Caco-2 (cell line): ENCODE measurements at regions not wholly inside any gene's neighbourhood (a gene's known extent, or its start where the extent isn't known, plus 50 kb on each side); places are given as distances from the start of the nearest gene placed in this dataset.

Experiments
- BruUV-seq: library from RNA; stranded (reverse); fragments of 400-500 nt; replicated peaks from 2 replicates; lab custom pipeline; 2021; lab: Mats Ljungman, UMichigan
- CTCF ChIA-PET: fragments of 300-600 bp; sonication (Branson Sonifier 250); formaldehyde crosslinking; loops from one replicate; lab custom pipeline; 2022; ENCODE audit warnings: antibody characterized with exemption; lab: Charles Lee
- POLR2A ChIA-PET: fragments of 300-600 bp; sonication (Branson Sonifier 250); formaldehyde crosslinking; loops from one replicate; lab custom pipeline; 2022; ENCODE audit warnings: antibody characterized with exemption; lab: Charles Lee
- DNase-seq, 2 experiments: peaks; one replicate each; pipeline versions ENCODE4 v3.0.0 to v3.0.0-alpha.2; 2020 to 2022
- H3K27me3 ChIP-seq: replicated peaks from 2 replicates; pipeline ENCODE4 v1.6.0; 2011; ENCODE audit warnings: low read length; ENCODE audit not compliant: control insufficient read depth, insufficient read depth
- H3K36me3 ChIP-seq: 2 replicates; pipeline ENCODE4 v1.5.1; 2011; ENCODE audit warnings: low read length; ENCODE audit not compliant: control insufficient read depth, insufficient read depth
- H3K4me1 ChIP-seq: fragments of 250-450 bp; sonication (Bioruptor Pico); 2 replicates; pipeline ENCODE4 v1.5.1; 2020; ENCODE audit warnings: mild to moderate bottlenecking
- H3K4me3 ChIP-seq: 2 replicates; pipeline ENCODE4 v1.5.1; 2011; ENCODE audit warnings: low read depth, mild to moderate bottlenecking, control low read depth, low read length
- H3K9me3 ChIP-seq: fragments of 250-450 bp; sonication (Bioruptor Pico); 2 replicates; pipeline ENCODE4 v1.5.1; 2020; ENCODE audit warnings: mild to moderate bottlenecking, moderate library complexity
- H3K27ac Mint-ChIP-seq: one replicate; pipeline ENCODE4 v1.8.0; 2022; ENCODE audit warnings: mixed read lengths; ENCODE audit not compliant: unreplicated experiment
- H3K27me3 Mint-ChIP-seq: one replicate; pipeline ENCODE4 v1.8.0; 2022; ENCODE audit warnings: mixed read lengths; ENCODE audit not compliant: insufficient read depth, unreplicated experiment
- H3K36me3 Mint-ChIP-seq: one replicate; pipeline ENCODE4 v1.8.0; 2022; ENCODE audit warnings: mild to moderate bottlenecking, mixed read lengths; ENCODE audit not compliant: insufficient read depth, unreplicated experiment
- H3K4me1 Mint-ChIP-seq: one replicate; pipeline ENCODE4 v1.8.0; 2022; ENCODE audit warnings: low read depth, mixed read lengths; ENCODE audit not compliant: unreplicated experiment
- H3K4me3 Mint-ChIP-seq: one replicate; pipeline ENCODE4 v1.8.0; 2022; ENCODE audit warnings: mild to moderate bottlenecking, moderate library complexity, mixed read lengths; ENCODE audit not compliant: unreplicated experiment
- H3K9me3 Mint-ChIP-seq: one replicate; pipeline ENCODE4 v1.8.0; 2022; ENCODE audit warnings: mixed read lengths; ENCODE audit not compliant: unreplicated experiment
- CTCF ChIP-seq, 2 experiments: fragments of 200-600 bp in 1 of 2; IDR thresholded peaks; 1 replicate in 1 of 2; 2 replicates in 1 of 2; pipeline versions ENCODE4 v1.5.1 to v1.8.0; 2011 to 2022; ENCODE audit warnings: antibody characterized with exemption in 1 of 2, control low read depth in 1 of 2, inconsistent platforms in 1 of 2, low read depth in 1 of 2, low read length in 1 of 2, mild to moderate bottlenecking in 1 of 2, moderate library complexity in 1 of 2; ENCODE audit not compliant: insufficient read depth in 1 of 2, severe bottlenecking in 1 of 2, unreplicated experiment in 1 of 2
- intact Hi-C: fragments of 100-400 bp; cut with micrococcal nuclease; formaldehyde crosslinking; loops from one replicate; pipeline ENCODE4 v1.10.0; 2022; ENCODE audit not compliant: unreplicated experiment

DNA sequence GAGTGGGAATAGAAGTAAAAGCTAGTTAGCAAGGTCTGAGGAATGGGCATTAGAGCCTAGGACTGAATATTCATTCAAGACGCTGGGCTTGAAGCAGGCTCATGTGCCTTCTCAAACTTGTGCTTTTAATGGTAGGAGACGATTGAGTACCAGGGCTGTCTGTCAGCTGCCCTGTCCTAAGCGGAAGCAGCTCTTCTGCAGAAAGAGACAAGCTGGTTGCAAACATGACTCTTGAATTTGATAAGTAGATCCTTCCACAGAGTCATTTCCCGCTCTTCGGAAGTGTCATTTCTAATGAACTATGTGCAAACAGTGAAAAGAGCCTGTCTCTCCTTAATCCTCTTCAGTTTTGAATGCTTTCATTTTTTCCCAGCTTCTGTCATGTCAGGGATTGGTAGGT, 176.4 kb downstream of the TFAP2B start:
- no TSS peak for BruUV-seq
- TF ChIP-seq CTCF (IDR thresholded peaks at IDR 0.05; ENCODE audit: insufficient read depth in 1 of 2, low read depth in 1 of 2, low read length in 1 of 2, severe bottlenecking in 1 of 2, unreplicated experiment in 1 of 2): no peak
- ChIA-PET CTCF (no interaction called here), POLR2A (no interaction called here)
- no peaks in the 10 kb centered on the region for H3K9me3 Mint-ChIP-seq
- no peak overlapping the region for H3K4me3 Mint-ChIP-seq
- intact Hi-C loops: no loop called here
- no peaks in the 10 kb centered on the region for H3K4me1 Mint-ChIP-seq
- H3K4me3 ChIP-seq: no peak overlapping the region
- H3K9me3 ChIP-seq: no peaks in the 10 kb centered on the region
- no peaks in the 10 kb centered on the region for H3K27me3 Mint-ChIP-seq
- H3K27ac Mint-ChIP-seq: no peak overlapping the region
- H3K4me1 ChIP-seq: no peaks in the 10 kb centered on the region
- no peaks in the 10 kb centered on the region for H3K36me3 ChIP-seq
- no peaks in the 10 kb centered on the region for H3K36me3 Mint-ChIP-seq
- DNase-seq: no peak
- H3K27me3 ChIP-seq: no peaks in the 10 kb centered on the region; the same call in 1 of the 2 replicates

GRCh38 chr6:50998905-50999304, 180.2 kb downstream of the TFAP2B start:
- H3K4me3 ChIP-seq: no peak overlapping the region
- Mint-ChIP-seq H3K4me3 (no peak overlapping the region), H3K27ac (no peak overlapping the region), H3K36me3 (no peaks in the 10 kb centered on the region), H3K9me3 (no peaks in the 10 kb centered on the region), H3K4me1 (no peaks in the 10 kb centered on the region), H3K27me3 (no peaks in the 10 kb centered on the region)
- ChIA-PET POLR2A (no interaction called here), CTCF (no interaction called here)
- no TSS peak for BruUV-seq
- no peak for DNase-seq
- no peaks in the 10 kb centered on the region for H3K36me3 ChIP-seq
- TF ChIP-seq CTCF (IDR thresholded peaks at IDR 0.05; ENCODE audit: insufficient read depth in 1 of 2, low read depth in 1 of 2, low read length in 1 of 2, severe bottlenecking in 1 of 2, unreplicated experiment in 1 of 2): no peak
- intact Hi-C loops: no loop called here
- H3K9me3 ChIP-seq: no peaks in the 10 kb centered on the region
- H3K27me3 ChIP-seq: no peaks in the 10 kb centered on the region; the same call in 1 of the 2 replicates
- no peaks in the 10 kb centered on the region for H3K4me1 ChIP-seq

DNA sequence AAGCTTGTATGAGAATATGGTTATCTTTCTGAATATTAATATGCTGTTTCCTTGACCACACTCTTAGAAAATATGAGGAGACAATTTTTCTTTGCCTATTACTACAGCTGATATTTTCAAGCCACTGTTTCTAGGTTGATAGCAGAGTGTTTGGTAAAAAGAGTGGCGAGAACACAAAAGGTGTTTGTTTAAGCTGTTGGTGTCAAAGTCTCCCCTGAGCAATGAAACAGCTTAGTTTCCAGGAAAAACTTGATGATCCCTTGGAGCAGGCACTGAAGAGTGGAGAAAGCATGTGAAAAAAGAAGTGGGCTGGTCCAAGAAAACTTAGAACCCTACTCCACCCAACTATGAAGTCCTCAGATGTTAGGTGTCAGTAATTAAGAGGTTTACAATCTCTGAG, 182.7 kb downstream of the TFAP2B start:
- no peaks in the 10 kb centered on the region for H3K9me3 ChIP-seq
- H3K9me3 Mint-ChIP-seq: no peaks in the 10 kb centered on the region
- no peak overlapping the region for H3K27ac Mint-ChIP-seq
- no peak overlapping the region for H3K4me3 ChIP-seq
- H3K27me3 Mint-ChIP-seq: peaks cover 3% of the 10 kb centered on the region
- no peaks in the 10 kb centered on the region for H3K36me3 ChIP-seq
- H3K27me3 ChIP-seq: no peaks in the 10 kb centered on the region; the same call in 1 of the 2 replicates
- ChIA-PET POLR2A (no interaction called here), CTCF (interaction anchor here (0.7 kb wide), 1 partner anchor 48 kb away, joined by 3 read pairs; no protein-coding TSS in a partner anchor)
- no peak for DNase-seq
- no peaks in the 10 kb centered on the region for H3K4me1 Mint-ChIP-seq
- H3K4me3 Mint-ChIP-seq: no peak overlapping the region
- H3K36me3 Mint-ChIP-seq: no peaks in the 10 kb centered on the region
- BruUV-seq: no TSS peak
- no peak for TF ChIP-seq CTCF (IDR thresholded peaks at IDR 0.05; ENCODE audit: insufficient read depth in 1 of 2, low read depth in 1 of 2, low read length in 1 of 2, severe bottlenecking in 1 of 2, unreplicated experiment in 1 of 2)
- H3K4me1 ChIP-seq: no peaks in the 10 kb centered on the region
- intact Hi-C loops: no loop called here
